ENCODE measurements at regions not wholly inside any gene's neighbourhood (a gene's known extent, or its start where the extent isn't known, plus 50 kb on each side); places are given as distances from the start of the nearest gene placed in this dataset.

DNA sequence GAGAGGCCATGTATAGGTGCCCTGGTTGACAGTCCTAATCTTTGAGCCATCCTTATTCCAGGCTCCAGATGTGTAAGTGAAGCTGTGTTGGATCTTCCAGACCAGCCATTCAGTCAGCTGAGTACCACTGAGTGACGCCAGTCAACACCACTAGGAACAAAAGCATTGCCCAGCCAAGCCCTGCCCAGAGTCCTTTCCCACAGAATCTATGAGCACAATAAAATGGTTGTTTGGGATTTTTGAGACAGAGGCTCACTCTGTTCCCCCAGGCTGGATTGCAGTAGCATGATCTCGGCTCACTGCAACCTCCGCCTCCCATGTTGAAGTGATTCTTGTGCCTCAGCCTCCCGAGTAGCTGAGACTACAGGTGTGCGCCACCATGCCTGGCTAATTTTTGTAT is 262.5 kb downstream of the BCOR start:
- TF ChIP-seq, protein P1, sequence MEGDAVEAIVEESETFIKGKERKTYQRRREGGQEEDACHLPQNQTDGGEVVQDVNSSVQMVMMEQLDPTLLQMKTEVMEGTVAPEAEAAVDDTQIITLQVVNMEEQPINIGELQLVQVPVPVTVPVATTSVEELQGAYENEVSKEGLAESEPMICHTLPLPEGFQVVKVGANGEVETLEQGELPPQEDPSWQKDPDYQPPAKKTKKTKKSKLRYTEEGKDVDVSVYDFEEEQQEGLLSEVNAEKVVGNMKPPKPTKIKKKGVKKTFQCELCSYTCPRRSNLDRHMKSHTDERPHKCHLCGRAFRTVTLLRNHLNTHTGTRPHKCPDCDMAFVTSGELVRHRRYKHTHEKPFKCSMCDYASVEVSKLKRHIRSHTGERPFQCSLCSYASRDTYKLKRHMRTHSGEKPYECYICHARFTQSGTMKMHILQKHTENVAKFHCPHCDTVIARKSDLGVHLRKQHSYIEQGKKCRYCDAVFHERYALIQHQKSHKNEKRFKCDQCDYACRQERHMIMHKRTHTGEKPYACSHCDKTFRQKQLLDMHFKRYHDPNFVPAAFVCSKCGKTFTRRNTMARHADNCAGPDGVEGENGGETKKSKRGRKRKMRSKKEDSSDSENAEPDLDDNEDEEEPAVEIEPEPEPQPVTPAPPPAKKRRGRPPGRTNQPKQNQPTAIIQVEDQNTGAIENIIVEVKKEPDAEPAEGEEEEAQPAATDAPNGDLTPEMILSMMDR (IDR thresholded peaks at IDR 0.05), result no peak
- no peak for TF ChIP-seq POLR2A (IDR thresholded peaks at IDR 0.05)
